AG10803 (cell line): ENCODE measurements at regions not wholly inside any gene's neighbourhood (a gene's known extent, or its start where the extent isn't known, plus 50 kb on each side); places are given as distances from the start of the nearest gene placed in this dataset.

Source experiments
- DNase-seq: peaks from one replicate; pipeline ENCODE4 v3.0.0; 2010; ENCODE audit warnings: low read depth
- H3K4me3 ChIP-seq: 2 replicates; pipeline ENCODE4 v1.5.1; 2011; ENCODE audit warnings: mild to moderate bottlenecking, low read length, control low read depth
- TF ChIP-seq, protein P1 (sequence below): conservative IDR thresholded peaks from 2 replicates; pipeline ENCODE4 v1.5.1; 2011; ENCODE audit warnings: mild to moderate bottlenecking, low read length, control low read depth, inconsistent platforms

DNA sequence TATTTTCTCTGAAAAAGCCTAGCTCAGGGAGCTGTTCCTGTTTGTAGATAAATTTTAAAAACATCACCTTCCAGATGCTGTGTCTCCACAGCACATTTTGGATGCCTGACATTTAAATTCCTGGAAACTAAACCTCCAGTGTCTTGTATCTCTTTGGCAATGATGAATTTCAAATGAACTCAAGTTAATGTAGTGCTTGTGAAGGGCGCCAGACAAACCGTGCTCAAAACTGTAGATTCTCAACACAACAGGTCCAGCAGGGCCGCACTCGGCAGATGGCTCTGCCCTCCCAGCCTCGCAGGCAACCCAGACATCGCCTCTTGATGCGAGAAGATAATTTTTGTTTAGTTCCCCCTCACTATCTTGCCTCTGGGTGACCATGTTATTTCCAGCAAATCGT is 432.9 kb downstream of the VRK1 start:
- no peak overlapping the region for H3K4me3 ChIP-seq
- TF ChIP-seq, protein P1, sequence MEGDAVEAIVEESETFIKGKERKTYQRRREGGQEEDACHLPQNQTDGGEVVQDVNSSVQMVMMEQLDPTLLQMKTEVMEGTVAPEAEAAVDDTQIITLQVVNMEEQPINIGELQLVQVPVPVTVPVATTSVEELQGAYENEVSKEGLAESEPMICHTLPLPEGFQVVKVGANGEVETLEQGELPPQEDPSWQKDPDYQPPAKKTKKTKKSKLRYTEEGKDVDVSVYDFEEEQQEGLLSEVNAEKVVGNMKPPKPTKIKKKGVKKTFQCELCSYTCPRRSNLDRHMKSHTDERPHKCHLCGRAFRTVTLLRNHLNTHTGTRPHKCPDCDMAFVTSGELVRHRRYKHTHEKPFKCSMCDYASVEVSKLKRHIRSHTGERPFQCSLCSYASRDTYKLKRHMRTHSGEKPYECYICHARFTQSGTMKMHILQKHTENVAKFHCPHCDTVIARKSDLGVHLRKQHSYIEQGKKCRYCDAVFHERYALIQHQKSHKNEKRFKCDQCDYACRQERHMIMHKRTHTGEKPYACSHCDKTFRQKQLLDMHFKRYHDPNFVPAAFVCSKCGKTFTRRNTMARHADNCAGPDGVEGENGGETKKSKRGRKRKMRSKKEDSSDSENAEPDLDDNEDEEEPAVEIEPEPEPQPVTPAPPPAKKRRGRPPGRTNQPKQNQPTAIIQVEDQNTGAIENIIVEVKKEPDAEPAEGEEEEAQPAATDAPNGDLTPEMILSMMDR: no peak
- no peak for DNase-seq

GRCh38 chr14:97233319-97233985 is 436.3 kb downstream of the VRK1 start:
- TF ChIP-seq, protein P1: no peak
- H3K4me3 ChIP-seq: no peak overlapping the region
- no peak for DNase-seq

DNA sequence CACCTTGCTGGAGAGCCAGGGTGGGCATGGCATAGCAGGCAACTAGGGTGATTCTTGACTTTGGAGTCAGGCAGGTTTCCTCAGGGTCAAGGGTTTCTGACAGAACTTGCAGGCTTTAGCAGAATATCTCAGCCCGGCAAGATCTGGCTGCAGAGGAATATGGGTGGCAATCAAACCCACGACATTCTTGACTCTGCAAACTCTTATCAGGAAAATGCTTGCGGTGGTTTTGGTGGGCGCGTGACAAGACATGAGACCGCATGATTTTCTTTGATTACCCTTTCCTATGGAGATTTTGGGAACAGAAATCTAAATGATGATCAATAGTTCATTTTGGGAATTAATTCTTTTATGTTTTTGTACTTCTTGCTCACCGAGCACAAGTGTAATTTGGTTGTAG is 449.5 kb downstream of the VRK1 start:
- TF ChIP-seq, protein P1: no peak
- no peak for DNase-seq

DNA sequence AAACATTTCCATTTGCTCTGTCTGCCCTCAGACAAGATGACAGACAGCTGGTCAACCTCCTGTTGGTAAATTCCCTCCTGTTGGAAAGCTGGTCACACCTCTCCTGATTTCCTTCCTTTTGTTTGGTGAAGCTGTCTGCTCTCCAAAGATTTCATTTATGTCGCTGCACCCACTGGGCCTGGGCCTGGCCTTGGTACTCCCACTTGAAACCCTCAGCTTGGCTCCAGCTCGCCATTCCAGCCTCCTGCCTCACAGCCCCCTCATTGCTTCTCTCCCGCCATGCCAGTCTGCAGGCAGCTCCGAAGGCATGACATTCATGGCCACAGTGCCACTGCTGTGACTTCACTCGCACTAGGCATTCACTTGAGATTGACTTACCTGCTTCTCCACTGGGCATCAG is 451.8 kb downstream of the VRK1 start:
- no peak for DNase-seq
- TF ChIP-seq, protein P1: no peak
- no peak overlapping the region for H3K4me3 ChIP-seq

More for the DNA sequence above, 449.5 kb downstream of the VRK1 start:
- H3K4me3 ChIP-seq: no peak overlapping the region

DNA sequence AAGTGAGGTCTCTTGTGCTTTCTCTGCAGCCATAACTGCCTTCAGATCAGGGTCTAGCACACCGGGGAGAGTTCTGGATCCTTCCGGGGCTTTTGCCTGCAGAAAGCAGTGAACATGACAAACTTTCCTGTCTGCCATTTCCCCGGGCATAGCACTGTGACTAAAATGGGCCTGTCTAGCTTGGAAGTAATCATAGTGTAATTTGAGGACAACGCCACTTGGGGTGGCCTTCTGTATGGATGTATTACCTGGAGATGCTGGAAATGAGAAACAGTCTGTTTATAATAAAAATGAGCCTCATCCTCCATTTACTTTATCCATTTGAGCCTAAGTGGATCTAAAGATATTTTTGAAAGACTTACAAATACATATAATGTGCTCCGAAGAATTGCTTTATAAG is 453.7 kb downstream of the VRK1 start:
- no peak overlapping the region for H3K4me3 ChIP-seq
- no peak for DNase-seq
- TF ChIP-seq, protein P1: no peak

GRCh38 chr14:97251491-97252155 is 454.4 kb downstream of the VRK1 start:
- H3K4me3 ChIP-seq: no peak overlapping the region
- DNase-seq: no peak
- TF ChIP-seq, protein P1: no peak

DNA sequence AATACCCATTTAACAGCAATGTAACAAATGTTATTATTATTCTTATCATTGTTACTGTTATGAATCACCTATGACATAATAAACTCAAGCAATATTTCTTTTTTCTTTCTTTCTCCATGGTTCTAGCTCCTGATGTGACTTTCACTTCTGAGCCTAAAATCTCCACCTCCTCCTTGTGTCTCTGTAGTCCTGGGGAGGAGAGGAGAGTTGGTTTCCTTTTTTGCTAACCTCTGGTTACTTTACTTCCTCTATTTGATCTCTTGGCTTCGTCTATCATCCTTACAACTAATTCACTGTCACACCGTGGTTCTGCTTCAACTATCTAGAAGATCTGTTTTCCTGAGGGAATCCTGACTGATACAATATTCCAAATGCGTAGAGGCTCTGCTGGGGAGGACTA is 456.6 kb downstream of the VRK1 start:
- no peak for DNase-seq
- H3K4me3 ChIP-seq: no peak overlapping the region
- TF ChIP-seq, protein P1: no peak
